OCI-LY3 (cell line): ENCODE measurements at regions not wholly inside any gene's neighbourhood (a gene's known extent, or its start where the extent isn't known, plus 50 kb on each side); places are given as distances from the start of the nearest gene placed in this dataset.

Experiments used
- EZH2phosphoT487 ChIP-seq: fragments of 200-600 bp; shearing (Covaris generic); IDR thresholded peaks from 2 replicates; pipeline ENCODE4 v1.6.1; 2018; ENCODE audit warnings: antibody characterized with exemption, mixed run types, low read depth
- TF ChIP-seq, protein P1 (sequence below): fragments of 200-600, 300-600 bp; sonication (generic); IDR thresholded peaks from 2 replicates; pipeline ENCODE4 v1.5.1; 2014; ENCODE audit warnings: antibody characterized with exemption, low read length, low read depth

DNA sequence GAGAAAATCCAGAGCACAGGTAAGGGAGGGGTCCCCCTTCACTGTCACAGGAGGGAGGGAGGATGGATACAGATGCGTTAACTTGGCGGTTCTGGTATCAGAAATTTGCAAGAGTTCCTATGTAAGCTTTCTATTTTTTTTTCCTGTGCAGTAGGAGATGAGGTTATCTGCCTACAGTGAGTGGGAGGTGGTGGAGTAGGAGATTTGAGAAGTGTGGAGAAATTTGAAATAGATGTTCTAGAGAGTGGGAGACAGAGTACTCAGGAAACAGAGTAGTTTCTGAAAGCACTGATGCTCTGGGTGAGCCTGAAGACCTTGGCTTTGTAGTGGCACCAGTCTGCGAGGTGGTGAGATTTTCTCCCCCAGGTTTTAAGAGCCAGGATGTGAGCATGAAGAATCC, 271.4 kb downstream of the MSX2 start:
- TF ChIP-seq, protein P1, sequence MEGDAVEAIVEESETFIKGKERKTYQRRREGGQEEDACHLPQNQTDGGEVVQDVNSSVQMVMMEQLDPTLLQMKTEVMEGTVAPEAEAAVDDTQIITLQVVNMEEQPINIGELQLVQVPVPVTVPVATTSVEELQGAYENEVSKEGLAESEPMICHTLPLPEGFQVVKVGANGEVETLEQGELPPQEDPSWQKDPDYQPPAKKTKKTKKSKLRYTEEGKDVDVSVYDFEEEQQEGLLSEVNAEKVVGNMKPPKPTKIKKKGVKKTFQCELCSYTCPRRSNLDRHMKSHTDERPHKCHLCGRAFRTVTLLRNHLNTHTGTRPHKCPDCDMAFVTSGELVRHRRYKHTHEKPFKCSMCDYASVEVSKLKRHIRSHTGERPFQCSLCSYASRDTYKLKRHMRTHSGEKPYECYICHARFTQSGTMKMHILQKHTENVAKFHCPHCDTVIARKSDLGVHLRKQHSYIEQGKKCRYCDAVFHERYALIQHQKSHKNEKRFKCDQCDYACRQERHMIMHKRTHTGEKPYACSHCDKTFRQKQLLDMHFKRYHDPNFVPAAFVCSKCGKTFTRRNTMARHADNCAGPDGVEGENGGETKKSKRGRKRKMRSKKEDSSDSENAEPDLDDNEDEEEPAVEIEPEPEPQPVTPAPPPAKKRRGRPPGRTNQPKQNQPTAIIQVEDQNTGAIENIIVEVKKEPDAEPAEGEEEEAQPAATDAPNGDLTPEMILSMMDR = no peak
- TF ChIP-seq EZH2phosphoT487 = no peak
